ENCODE measurements at regions not wholly inside any gene's neighbourhood (a gene's known extent, or its start where the extent isn't known, plus 50 kb on each side); places are given as distances from the start of the nearest gene placed in this dataset.

- no peaks in the 10 kb centered on the region for H3K79me2 ChIP-seq (ENCODE audit: insufficient read depth, low read length)
- H3K4me3 ChIP-seq (replicated peaks in 1 of 3; ENCODE audit: low read depth in 2 of 3, low read length in 3 of 3): no peak overlapping the region
- Mint-ChIP-seq H3K27ac (no peak overlapping the region), H3K9me3 (peaks cover 0 to 3% (median 0%) of the 10 kb centered on the region in 7 donors), H3K4me1 (no peaks in the 10 kb centered on the region), H3K27me3 (ENCODE audit: low read depth in 3 of 3) (peaks cover 0 to 1% (median 0%) of the 10 kb centered on the region in 3 donors), H3K36me3 (no peaks in the 10 kb centered on the region), H3K4me3 (no peak overlapping the region)
- no peaks in the 10 kb centered on the region for H3K9me3 ChIP-seq (replicated peaks in 1 of 2; ENCODE audit: control insufficient read depth in 1 of 2, insufficient read depth in 1 of 2, low read length in 2 of 2)
- no peak overlapping the region for H3K27ac ChIP-seq (ENCODE audit: low read depth in 1 of 2, low read length in 2 of 2)
- no peak for DNase-seq
- WGBS (ENCODE audit: insufficient coverage): 100% methylated on average over 1 of the region's 1 CpG
- no peak overlapping the region for H3K9ac ChIP-seq (ENCODE audit: insufficient read depth, low read length, poor library complexity, severe bottlenecking)
- TF ChIP-seq CTCF (IDR thresholded peaks at IDR 0.05): no peak
- intact Hi-C loops (cut with micrococcal nuclease): no loop called here
- H4K20me1 ChIP-seq (ENCODE audit: insufficient read depth, low read length): no peaks in the 10 kb centered on the region
- no peaks in the 10 kb centered on the region for H3K4me1 ChIP-seq (ENCODE audit: control insufficient read depth in 1 of 2, insufficient read depth in 2 of 2, low read length in 2 of 2)
- H3K36me3 ChIP-seq (replicated peaks in 1 of 2; ENCODE audit: control insufficient read depth in 1 of 2, insufficient read depth in 2 of 2, low read length in 2 of 2): no peaks in the 10 kb centered on the region
- no peak overlapping the region for H3K4me2 ChIP-seq (replicated peaks; ENCODE audit: extremely low read depth, low read length, poor library complexity, severe bottlenecking)
- no peaks in the 10 kb centered on the region for H3K27me3 ChIP-seq (ENCODE audit: control insufficient read depth in 2 of 2, insufficient read depth in 2 of 2, low read length in 2 of 2)
- H2AFZ ChIP-seq (ENCODE audit: insufficient read depth, low read depth, low read length, poor library complexity, severe bottlenecking): no peak overlapping the region
Observed at GRCh38 chr6:128642132-128642531, 121.7 kb upstream of the PTPRK start.

GRCh38 chr6:128641703-128642102 lies 121.3 kb upstream of the PTPRK start:
- H3K4me2 ChIP-seq (replicated peaks; ENCODE audit: extremely low read depth, low read length, poor library complexity, severe bottlenecking): no peak overlapping the region
- Mint-ChIP-seq H3K4me1 (no peaks in the 10 kb centered on the region), H3K4me3 (no peak overlapping the region), H3K36me3 (no peaks in the 10 kb centered on the region), H3K27ac (no peak overlapping the region), H3K27me3 (ENCODE audit: low read depth in 3 of 3) (peaks cover 0 to 1% (median 0%) of the 10 kb centered on the region in 3 donors), H3K9me3 (peaks cover 0 to 3% (median 0%) of the 10 kb centered on the region in 7 donors)
- no peak for DNase-seq
- H3K79me2 ChIP-seq (ENCODE audit: insufficient read depth, low read length): no peaks in the 10 kb centered on the region
- H4K20me1 ChIP-seq (ENCODE audit: insufficient read depth, low read length): no peaks in the 10 kb centered on the region
- intact Hi-C loops (cut with micrococcal nuclease): no loop called here
- H3K4me1 ChIP-seq (ENCODE audit: control insufficient read depth in 1 of 2, insufficient read depth in 2 of 2, low read length in 2 of 2): no peaks in the 10 kb centered on the region
- no peak overlapping the region for H2AFZ ChIP-seq (ENCODE audit: insufficient read depth, low read depth, low read length, poor library complexity, severe bottlenecking)
- H3K27me3 ChIP-seq (ENCODE audit: control insufficient read depth in 2 of 2, insufficient read depth in 2 of 2, low read length in 2 of 2): no peaks in the 10 kb centered on the region
- H3K9me3 ChIP-seq (replicated peaks in 1 of 2; ENCODE audit: control insufficient read depth in 1 of 2, insufficient read depth in 1 of 2, low read length in 2 of 2): no peaks in the 10 kb centered on the region
- TF ChIP-seq CTCF (IDR thresholded peaks at IDR 0.05): no peak
- H3K4me3 ChIP-seq (replicated peaks in 1 of 3; ENCODE audit: low read depth in 2 of 3, low read length in 3 of 3): no peak overlapping the region
- H3K27ac ChIP-seq (ENCODE audit: low read depth in 1 of 2, low read length in 2 of 2): no peak overlapping the region
- H3K36me3 ChIP-seq (replicated peaks in 1 of 2; ENCODE audit: control insufficient read depth in 1 of 2, insufficient read depth in 2 of 2, low read length in 2 of 2): no peaks in the 10 kb centered on the region
- no peak overlapping the region for H3K9ac ChIP-seq (ENCODE audit: insufficient read depth, low read length, poor library complexity, severe bottlenecking)
